NCI-H524 treated with DMSO at 0.1 percent for 48 hours (cell line): ENCODE measurements at regions not wholly inside any gene's neighbourhood (a gene's known extent, or its start where the extent isn't known, plus 50 kb on each side); places are given as distances from the start of the nearest gene placed in this dataset.

ENCODE experiments used
- DNase-seq: peaks from one replicate; lab custom pipeline; 2025; lab: John Stamatoyannopoulos, UW

- DNase-seq = no peak
These were observed 88.5 kb upstream of the HMCN1 start for GRCh38 chr1:185645686-185646085.

DNA sequence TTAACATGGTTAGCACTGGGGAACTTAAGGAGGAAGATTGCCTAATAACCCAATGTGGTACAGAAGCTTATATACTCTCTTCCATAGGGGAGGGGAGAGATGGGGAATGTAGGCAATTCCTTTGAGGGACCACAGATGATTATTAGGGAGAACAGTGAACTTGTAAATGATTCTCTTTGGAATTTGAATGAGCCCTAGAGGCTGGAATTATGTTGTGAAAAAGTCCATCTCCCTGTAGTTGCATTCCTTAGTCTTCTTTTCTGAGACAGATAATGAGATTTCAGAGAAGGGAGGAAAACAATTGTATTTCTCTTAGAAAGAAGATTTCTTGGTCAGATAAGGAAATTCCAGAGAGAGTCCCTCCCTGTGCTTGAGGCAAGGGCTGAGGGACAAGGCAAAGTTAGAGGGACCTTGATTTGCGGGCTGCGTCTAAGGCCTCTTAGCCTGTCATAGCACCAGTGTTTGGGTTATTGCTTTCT is 89.0 kb upstream of the HMCN1 start:
- DNase-seq = no peak

- no peak for DNase-seq
These were observed 89.7 kb upstream of the HMCN1 start for GRCh38 chr1:185644531-185644930.

GRCh38 chr1:185636848-185637247 is 97.3 kb upstream of the HMCN1 start:
- DNase-seq = no peak

- DNase-seq = no peak
These were observed 99.5 kb upstream of the HMCN1 start for GRCh38 chr1:185634704-185635103.

- no peak for DNase-seq
These were observed 101.3 kb upstream of the HMCN1 start for GRCh38 chr1:185632659-185633423.

- DNase-seq = no peak
These were observed 102.3 kb upstream of the HMCN1 start for GRCh38 chr1:185631843-185632242.

DNA sequence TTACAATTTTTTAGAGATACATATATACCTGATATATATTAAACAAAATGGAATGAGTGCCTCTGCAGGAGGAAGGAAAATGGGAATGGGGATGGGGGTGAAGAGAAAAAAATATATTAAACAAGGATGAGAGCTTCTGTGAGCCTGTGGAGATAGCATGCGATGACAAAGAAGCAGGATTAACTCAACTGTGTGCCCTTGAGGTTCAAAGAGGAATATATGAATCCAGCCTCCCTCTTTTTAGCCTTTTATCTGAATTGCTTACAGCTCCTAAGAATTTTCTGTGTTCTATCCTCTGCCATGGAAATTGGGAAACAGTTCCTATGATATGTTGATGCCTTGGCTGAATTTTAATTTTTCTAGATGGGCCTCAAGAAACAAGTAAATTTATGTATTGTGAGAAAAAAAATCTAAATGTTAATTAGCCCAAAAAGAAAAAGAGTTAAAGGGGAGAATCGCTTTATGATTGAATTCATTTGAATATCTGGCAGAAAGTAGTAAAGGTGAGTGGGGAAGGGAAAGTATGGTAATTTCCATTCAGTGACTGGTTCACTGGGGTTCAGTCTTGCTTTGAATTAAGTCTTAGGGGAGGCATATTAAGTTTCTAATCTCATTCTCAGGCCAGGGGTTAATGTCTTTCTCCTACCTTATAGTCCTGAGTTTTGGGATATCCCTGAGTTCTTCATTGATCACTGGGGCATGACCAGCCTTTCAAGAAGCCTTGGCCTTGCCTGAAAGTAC is 106.3 kb upstream of the HMCN1 start:
- peak; percentile 22 for DNase-seq

DNA sequence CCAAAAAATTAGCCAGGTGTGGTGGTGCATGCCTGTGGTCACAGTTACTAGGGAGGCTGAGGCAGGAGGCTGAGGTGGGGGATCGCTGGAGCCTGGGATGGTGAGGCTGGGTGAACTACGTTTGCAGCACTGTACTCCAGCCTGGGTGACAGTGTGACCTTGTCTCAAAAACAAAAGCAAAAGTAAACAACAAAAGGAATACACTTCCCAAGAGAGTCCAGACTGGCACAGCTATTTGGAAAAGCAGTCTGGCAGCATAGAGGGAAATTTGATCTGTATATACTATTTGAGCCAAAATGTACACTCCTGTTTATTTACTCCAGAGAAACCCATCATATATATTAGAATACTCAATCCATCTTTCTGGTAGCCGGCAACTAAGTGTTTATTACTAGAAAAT is 107.0 kb upstream of the HMCN1 start:
- no peak for DNase-seq

DNA sequence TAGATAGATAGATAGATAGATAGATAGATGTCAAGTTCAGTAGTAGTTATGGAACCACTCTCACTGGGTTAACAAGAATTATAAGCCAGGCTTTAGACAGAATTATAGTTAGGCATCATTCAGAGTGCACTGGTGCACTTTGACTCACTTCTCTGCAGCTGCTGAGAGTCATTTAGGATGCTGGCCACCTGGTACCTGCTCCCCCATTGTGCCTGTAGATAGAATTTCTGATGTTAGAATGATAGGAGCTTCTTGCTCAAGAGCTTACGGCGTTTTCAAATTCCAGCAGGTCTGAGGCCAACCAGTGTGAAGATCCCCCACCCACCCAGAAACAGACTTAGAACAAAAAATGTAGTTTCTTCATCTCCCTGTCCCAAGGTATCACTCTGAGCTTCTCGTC is 107.8 kb upstream of the HMCN1 start:
- DNase-seq = no peak

DNA sequence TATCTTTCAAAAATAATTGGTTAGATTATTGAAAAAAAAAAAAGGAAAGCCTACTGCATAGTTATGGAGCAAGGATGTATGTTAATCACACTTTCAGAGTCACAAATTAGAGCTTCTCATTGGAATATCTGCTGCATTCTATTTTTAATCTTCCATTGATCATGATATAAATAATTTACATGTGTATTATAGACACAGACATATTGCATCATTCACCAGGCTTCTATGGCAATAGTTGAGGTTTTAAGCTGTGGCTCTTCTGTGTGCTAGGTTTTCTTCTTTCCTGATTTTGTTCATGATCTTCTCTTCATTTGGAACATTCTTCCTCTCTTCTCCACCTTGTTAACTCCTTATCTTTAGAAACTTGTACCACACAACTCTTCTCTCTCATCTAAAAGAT is 123.2 kb upstream of the HMCN1 start:
- no peak for DNase-seq

GRCh38 chr1:185608177-185608576 is 126.0 kb upstream of the HMCN1 start:
- DNase-seq = no peak

GRCh38 chr1:185603158-185603557 is 131.0 kb upstream of the HMCN1 start:
- no peak for DNase-seq

DNA sequence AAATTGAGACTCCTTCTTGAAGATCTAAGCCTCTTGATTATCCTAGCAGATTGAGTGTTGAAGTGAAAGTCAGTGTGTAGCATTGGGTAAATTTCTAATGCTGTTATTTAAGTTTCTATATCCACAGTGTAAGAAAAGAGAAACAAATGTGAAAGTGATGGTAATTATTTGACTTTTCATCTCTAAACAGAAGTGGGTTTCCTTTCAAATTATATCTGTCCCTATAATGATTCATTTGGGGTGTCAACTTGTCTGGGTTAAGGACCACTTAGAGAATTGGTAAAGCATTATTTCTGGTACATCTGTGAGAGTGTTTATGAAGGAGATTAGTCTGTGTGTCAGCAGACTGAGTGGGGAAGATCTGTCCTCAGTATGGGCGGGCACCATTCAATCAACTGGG is 133.0 kb upstream of the HMCN1 start:
- DNase-seq = peak; percentile 77

DNA sequence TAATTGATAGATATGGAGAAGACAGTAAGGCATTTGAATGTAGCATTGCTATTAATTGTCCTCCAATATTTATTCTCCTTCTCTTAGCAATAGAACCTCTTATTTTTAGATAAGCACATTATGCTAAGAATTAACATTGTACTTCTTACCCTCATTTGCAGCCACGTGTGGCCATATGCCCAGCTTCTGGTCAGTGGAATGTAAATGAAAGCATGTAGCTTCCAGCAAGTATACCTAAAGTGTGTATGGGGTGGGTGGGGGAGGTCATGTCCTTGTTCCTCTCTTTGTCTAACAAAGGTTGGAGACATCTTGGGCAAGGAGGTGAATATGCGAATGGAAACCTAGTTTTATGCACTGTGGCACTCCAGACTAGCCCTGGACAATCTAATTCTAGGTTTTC is 133.6 kb upstream of the HMCN1 start:
- no peak for DNase-seq

- no peak for DNase-seq
These were observed 135.9 kb upstream of the HMCN1 start for GRCh38 chr1:185598332-185598731.

GRCh38 chr1:185595835-185596667 is 138.1 kb upstream of the HMCN1 start:
- peak; percentile 11 for DNase-seq

DNA sequence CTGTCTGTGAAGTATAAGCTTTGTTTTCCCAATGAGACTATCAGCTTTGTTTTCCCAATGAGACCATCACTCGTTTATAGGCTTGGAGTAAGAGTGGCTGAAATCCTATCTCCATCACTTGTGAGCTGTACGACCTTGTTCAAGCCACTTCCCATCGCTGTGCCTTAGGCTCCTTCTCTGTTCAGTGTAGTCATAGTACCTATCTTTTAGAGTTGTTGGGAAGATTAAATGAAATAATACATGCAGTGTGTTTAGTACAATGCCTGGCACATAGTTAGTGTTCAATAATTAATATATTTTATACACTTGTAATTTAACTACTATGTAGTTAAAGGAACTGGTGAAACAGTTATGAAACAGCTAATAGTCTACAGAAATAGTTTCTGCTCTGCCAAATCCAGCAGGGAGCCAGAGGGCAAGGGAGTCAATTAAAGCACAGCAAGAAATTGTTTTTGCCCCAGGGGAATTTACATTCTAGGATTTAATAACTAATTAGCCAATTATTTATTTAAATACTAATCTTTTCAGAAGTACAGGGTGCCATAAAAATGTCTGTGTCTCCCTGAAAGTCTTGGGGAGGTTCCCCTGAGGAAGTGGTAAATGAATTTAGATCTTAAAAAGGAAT is 139.3 kb upstream of the HMCN1 start:
- DNase-seq = no peak

GRCh38 chr1:185593271-185593670 is 140.9 kb upstream of the HMCN1 start:
- no peak for DNase-seq

GRCh38 chr1:185585770-185586169 is 148.4 kb upstream of the HMCN1 start:
- no peak for DNase-seq

GRCh38 chr1:185581961-185582725 is 152.0 kb upstream of the HMCN1 start:
- no peak for DNase-seq
